Effector memory CD8-positive, alpha-beta T cell (primary cell): ENCODE measurements at regions not wholly inside any gene's neighbourhood (a gene's known extent, or its start where the extent isn't known, plus 50 kb on each side); places are given as distances from the start of the nearest gene placed in this dataset.

Experiments
- ATAC-seq: fragments of 150-1000 bp; cut with Tn5 transposase; replicated peaks from 2 replicates; pipeline ENCODE4 v1.10.0; 2021; ENCODE audit warnings: mild to moderate bottlenecking, moderate library complexity
- DNase-seq, 3 experiments: peaks; one replicate each; pipeline ENCODE4 v3.0.0; 2021
- H3K27ac Mint-ChIP-seq, 2 donors: one replicate each; pipeline ENCODE4 v1.8.0; 2022; ENCODE audit warnings: mild to moderate bottlenecking in 2 of 2, mixed read lengths in 2 of 2, moderate library complexity in 2 of 2
- H3K27me3 Mint-ChIP-seq, 2 donors: one replicate each; pipeline ENCODE4 v1.8.0; 2022; ENCODE audit warnings: mixed read lengths in 2 of 2
- H3K36me3 Mint-ChIP-seq: one replicate; pipeline ENCODE4 v1.8.0; 2022; ENCODE audit warnings: mild to moderate bottlenecking, moderate library complexity, mixed read lengths; ENCODE audit not compliant: insufficient read depth
- H3K4me1 Mint-ChIP-seq, 2 donors: one replicate each; pipeline ENCODE4 v1.8.0; 2022; ENCODE audit warnings: low read depth in 2 of 2, mixed read lengths in 2 of 2
- H3K4me3 Mint-ChIP-seq, 2 donors: one replicate each; pipeline ENCODE4 v1.8.0; 2022; ENCODE audit warnings: mild to moderate bottlenecking in 2 of 2, mixed read lengths in 2 of 2, moderate library complexity in 2 of 2
- H3K9me3 Mint-ChIP-seq, 2 donors: one replicate each; pipeline ENCODE4 v1.8.0; 2022; ENCODE audit warnings: mixed read lengths in 2 of 2

- Mint-ChIP-seq H3K27me3 (peaks cover 24 to 28% of the 10 kb centered on the region in 2 donors), H3K4me1 (no peaks in the 10 kb centered on the region), H3K9me3 (no peaks in the 10 kb centered on the region), H3K36me3 (no peaks in the 10 kb centered on the region), H3K27ac (no peak overlapping the region), H3K4me3 (no peak overlapping the region)
- DNase-seq (no peak), ATAC-seq (no peak)
Observed at GRCh38 chr1:222104097-222104496, 362.2 kb upstream of the DUSP10 start.

DNA sequence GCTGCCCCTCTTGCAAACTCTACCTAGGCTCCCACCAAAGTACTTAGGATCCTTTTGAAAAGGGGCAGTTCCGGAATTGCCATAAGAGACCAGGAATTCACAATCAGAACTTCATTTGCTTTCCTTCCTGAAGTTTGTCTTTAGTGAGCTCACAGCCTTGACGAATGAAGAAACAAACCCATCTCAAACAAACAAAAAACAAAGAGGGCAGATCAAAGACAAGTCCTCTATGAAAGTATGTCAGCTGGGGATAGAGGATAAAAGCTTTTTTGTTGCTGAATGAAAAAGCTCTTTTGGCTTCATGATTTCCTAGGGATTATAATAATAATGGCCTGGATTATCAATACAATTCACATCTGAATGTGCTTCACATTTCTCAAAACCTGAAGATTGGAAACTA is 357.9 kb upstream of the DUSP10 start:
- Mint-ChIP-seq H3K27me3 (peaks cover 12 to 24% of the 10 kb centered on the region in 2 donors), H3K9me3 (no peaks in the 10 kb centered on the region), H3K4me3 (no peak overlapping the region), H3K4me1 (no peaks in the 10 kb centered on the region), H3K27ac (no peak overlapping the region), H3K36me3 (no peaks in the 10 kb centered on the region)
- DNase-seq (no peak), ATAC-seq (no peak)

DNA sequence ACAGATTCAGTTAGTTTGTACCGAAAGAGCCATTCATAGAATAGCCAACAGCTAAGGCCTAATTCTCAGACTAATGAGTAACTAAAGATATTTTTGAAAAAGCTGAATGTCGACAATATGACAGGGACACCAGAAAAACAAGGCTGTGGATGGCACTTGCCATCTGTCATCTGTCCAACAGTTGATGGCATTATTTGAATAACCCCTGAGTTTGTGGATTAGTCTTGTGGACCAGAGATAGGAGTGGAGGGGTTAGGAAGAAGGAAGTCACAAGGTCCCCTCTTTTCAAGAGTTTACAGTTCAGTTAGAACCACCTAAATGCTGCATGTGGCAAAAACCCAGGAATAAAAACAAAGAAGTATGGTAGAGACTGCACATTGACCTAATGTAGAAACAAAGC is 356.5 kb upstream of the DUSP10 start:
- H3K27me3 Mint-ChIP-seq = peaks cover 3 to 16% of the 10 kb centered on the region in 2 donors
- ATAC-seq (no peak), DNase-seq (no peak)
- no peak overlapping the region for H3K27ac Mint-ChIP-seq
- H3K4me1 Mint-ChIP-seq = no peaks in the 10 kb centered on the region
- H3K9me3 Mint-ChIP-seq = no peaks in the 10 kb centered on the region
- H3K4me3 Mint-ChIP-seq = no peak overlapping the region
- no peaks in the 10 kb centered on the region for H3K36me3 Mint-ChIP-seq

DNA sequence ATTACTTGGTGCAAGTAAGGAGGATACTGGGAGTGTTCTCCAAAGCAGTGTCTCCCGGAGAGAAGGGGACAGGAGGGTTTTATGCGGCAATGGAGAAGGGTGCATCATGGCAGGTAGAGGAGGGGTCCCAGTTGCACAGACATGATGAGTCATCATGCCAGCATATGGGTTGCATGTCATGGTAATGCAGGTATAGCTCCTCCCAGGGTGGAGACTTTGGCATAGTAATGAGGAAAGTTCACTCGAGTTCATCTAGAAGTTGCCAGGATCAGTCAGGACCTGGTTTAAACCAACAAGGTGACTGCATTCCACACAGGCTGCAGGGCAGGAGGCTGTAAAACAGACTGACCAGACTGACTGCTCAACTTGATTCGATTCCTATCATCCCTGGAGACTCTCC is 355.7 kb upstream of the DUSP10 start:
- H3K4me1 Mint-ChIP-seq = no peaks in the 10 kb centered on the region
- no peak overlapping the region for H3K4me3 Mint-ChIP-seq

DNA sequence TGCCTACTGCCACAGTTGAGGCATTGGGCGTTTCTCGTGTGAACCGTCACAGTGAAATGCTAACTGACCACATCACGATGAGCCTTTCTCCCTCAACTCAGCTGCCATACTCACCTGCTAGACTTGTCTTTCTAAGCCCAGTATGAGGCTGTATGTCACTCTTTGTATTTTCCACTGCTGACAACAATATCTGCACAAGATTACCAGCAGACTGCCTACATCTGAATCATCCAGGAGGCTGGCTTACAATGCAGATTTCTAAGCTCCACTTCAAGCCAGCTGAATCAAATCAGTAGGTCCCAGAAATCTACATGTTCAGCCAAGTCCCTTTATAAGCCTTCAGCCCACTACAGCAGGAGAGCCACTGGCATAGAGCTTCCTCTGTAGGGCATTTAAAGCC is 355.0 kb upstream of the DUSP10 start:
- Mint-ChIP-seq H3K4me1 (no peaks in the 10 kb centered on the region), H3K9me3 (no peaks in the 10 kb centered on the region), H3K27ac (no peak overlapping the region), H3K4me3 (no peak overlapping the region), H3K27me3 (peaks cover 0 to 8% of the 10 kb centered on the region in 2 donors), H3K36me3 (no peaks in the 10 kb centered on the region)
- DNase-seq (no peak), ATAC-seq (no peak)

More for the DNA sequence above, 355.7 kb upstream of the DUSP10 start:
- Mint-ChIP-seq H3K9me3 (no peaks in the 10 kb centered on the region), H3K27me3 (peaks cover 0 to 14% of the 10 kb centered on the region in 2 donors), H3K36me3 (no peaks in the 10 kb centered on the region), H3K27ac (no peak overlapping the region)
- DNase-seq = no peak
- no peak for ATAC-seq

DNA sequence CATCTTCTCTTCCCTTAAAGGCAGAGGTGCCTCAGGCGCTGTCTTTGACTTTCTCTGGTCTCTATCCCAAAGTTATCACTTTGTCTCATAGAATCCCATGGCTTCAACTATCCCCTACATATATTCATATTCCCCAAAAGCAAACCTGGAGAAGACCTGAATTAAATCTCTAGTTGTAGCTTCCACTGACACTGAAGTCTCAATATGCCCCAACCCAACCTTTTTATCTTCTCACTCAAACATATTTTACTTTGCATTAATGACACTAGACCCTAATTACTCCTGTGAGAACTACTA is 354.5 kb upstream of the DUSP10 start:
- no peak for DNase-seq
- Mint-ChIP-seq H3K27ac (no peak overlapping the region), H3K4me1 (no peaks in the 10 kb centered on the region), H3K4me3 (no peak overlapping the region), H3K36me3 (no peaks in the 10 kb centered on the region), H3K27me3 (peaks cover 0 to 5% of the 10 kb centered on the region in 2 donors), H3K9me3 (no peaks in the 10 kb centered on the region)
- ATAC-seq = no peak

- Mint-ChIP-seq H3K4me3 (no peak overlapping the region), H3K27ac (no peak overlapping the region), H3K36me3 (no peaks in the 10 kb centered on the region), H3K4me1 (no peaks in the 10 kb centered on the region), H3K9me3 (no peaks in the 10 kb centered on the region), H3K27me3 (no peaks in the 10 kb centered on the region)
- ATAC-seq = peak; percentile 77
- DNase-seq = peak; percentile 52 to 55 (median 53)
Observed at GRCh38 chr1:222095606-222096475, 354.0 kb upstream of the DUSP10 start.

- DNase-seq = no peak
- no peak overlapping the region for H3K4me3 Mint-ChIP-seq
- H3K4me1 Mint-ChIP-seq = no peaks in the 10 kb centered on the region
- no peak overlapping the region for H3K27ac Mint-ChIP-seq
- H3K36me3 Mint-ChIP-seq = no peaks in the 10 kb centered on the region
- H3K27me3 Mint-ChIP-seq = peaks cover 5 to 15% of the 10 kb centered on the region in 2 donors
- no peak for ATAC-seq
- no peaks in the 10 kb centered on the region for H3K9me3 Mint-ChIP-seq
Observed at GRCh38 chr1:222093518-222093917, 351.6 kb upstream of the DUSP10 start.

DNA sequence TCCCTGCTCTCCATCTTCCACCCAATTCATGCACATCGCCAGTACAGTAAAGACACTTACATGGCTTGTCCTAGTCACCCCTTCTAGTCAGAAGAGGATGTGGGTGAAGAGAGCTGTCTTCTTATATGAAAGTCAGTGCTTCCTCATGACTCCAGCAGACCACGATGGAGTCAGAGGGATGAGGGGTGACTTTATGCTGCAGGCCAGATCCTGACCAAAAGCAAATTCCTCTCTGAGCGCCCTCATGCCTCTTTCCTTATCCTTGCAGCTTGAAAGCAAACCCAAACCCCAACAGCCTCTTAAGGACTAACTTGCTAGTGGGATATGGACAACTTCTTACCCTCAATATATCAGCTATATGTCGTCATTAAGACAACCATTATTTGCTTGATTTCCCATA is 348.2 kb upstream of the DUSP10 start:
- H3K9me3 Mint-ChIP-seq = no peaks in the 10 kb centered on the region
- H3K4me1 Mint-ChIP-seq = no peaks in the 10 kb centered on the region
- no peak overlapping the region for H3K27ac Mint-ChIP-seq
- no peak overlapping the region for H3K4me3 Mint-ChIP-seq
- ATAC-seq = no peak
- DNase-seq = no peak
- no peaks in the 10 kb centered on the region for H3K36me3 Mint-ChIP-seq
- H3K27me3 Mint-ChIP-seq = peaks cover 28 to 33% of the 10 kb centered on the region in 2 donors

DNA sequence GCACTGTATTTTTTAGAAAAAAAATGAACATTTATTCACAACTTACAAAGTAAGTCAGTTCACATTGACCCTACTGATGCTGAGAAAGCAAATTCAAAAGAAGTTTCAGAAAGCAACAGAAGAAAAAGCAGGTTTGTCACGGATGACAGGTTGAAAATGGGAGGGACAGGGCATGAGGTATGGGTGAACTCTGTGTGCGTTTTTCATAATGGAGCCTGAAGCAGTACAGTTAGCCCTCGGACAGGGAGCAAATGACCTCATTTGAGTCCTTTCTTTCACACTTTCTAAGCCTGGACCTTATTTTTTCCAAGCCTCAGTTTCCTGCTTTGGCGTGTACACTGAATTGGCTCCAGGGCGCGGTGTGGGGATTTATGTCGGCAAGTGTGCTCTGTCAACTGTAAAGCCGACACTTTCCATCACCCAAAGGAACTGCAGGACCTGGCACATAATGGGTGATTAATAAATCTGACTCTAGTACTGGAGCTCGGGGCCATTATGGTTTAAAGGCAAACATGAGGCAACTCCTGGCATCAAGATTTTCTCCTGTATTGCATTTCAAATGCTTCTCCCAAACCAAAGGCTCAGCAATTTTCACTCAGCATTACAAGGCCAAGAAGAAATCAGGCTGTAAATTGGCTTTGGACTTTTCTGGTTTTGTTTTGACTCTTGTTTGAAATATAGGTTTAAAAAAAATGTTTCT is 345.5 kb upstream of the DUSP10 start:
- H3K4me3 Mint-ChIP-seq = no peak overlapping the region
- peaks cover 2% of the 10 kb centered on the region for H3K36me3 Mint-ChIP-seq
- H3K27me3 Mint-ChIP-seq = peaks cover 33 to 38% of the 10 kb centered on the region in 2 donors
- H3K9me3 Mint-ChIP-seq = no peaks in the 10 kb centered on the region
- ATAC-seq (no peak), DNase-seq (no peak)
- no peaks in the 10 kb centered on the region for H3K4me1 Mint-ChIP-seq
- H3K27ac Mint-ChIP-seq = no peak overlapping the region

DNA sequence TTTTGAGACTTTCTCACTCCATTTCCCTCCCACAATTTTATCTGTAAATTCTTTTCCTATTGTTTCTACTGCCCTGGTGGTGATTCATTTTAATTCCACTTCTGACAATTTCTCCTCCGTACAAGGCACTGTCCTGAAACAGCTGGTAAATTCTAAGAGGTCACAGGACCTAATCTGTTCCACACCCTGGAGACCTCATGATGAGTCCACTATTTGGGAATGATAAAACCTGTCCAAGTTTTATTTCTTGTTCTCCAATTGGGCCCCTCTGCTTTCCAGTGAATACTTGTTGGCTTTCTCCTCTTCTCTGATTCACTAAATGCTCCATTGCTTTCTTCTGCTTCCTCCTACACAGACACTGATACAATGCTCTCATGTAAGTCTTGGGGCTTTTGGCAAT is 343.1 kb upstream of the DUSP10 start:
- DNase-seq (no peak), ATAC-seq (no peak)
- Mint-ChIP-seq H3K4me3 (no peak overlapping the region), H3K27me3 (peaks cover 33 to 34% of the 10 kb centered on the region in 2 donors), H3K4me1 (no peaks in the 10 kb centered on the region), H3K9me3 (no peaks in the 10 kb centered on the region), H3K36me3 (peaks cover 5% of the 10 kb centered on the region), H3K27ac (no peak overlapping the region)

- DNase-seq (no peak), ATAC-seq (no peak)
- Mint-ChIP-seq H3K9me3 (no peaks in the 10 kb centered on the region), H3K36me3 (peaks cover 5% of the 10 kb centered on the region), H3K27ac (no peak overlapping the region), H3K27me3 (peaks cover 24 to 30% of the 10 kb centered on the region in 2 donors), H3K4me3 (no peak overlapping the region), H3K4me1 (no peaks in the 10 kb centered on the region)
Observed at GRCh38 chr1:222084048-222084447, 342.2 kb upstream of the DUSP10 start.

DNA sequence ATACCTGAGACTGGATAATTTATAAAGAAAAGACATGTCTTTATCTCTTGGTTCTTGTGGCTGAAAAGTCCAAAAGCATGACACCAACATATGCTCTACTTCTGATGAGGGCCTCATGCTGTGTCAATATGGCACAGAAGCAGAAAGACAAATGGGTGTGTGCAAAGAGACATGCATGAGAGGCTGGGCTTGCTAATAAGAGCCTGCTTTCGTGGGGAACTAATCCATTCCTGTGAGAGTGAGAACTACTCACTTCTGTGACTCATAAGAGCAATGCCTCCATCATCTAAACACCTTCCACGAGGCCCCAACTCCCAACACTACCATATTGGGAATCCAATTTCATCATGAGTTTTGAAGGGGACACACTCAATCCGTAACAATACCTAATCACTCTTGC is 340.0 kb upstream of the DUSP10 start:
- H3K9me3 Mint-ChIP-seq = no peaks in the 10 kb centered on the region
- peaks cover 16 to 22% of the 10 kb centered on the region in 2 donors for H3K27me3 Mint-ChIP-seq
- no peak overlapping the region for H3K27ac Mint-ChIP-seq
- peaks cover 5% of the 10 kb centered on the region for H3K36me3 Mint-ChIP-seq
- H3K4me3 Mint-ChIP-seq = no peak overlapping the region
- no peaks in the 10 kb centered on the region for H3K4me1 Mint-ChIP-seq
- no peak for DNase-seq
- ATAC-seq = no peak

DNA sequence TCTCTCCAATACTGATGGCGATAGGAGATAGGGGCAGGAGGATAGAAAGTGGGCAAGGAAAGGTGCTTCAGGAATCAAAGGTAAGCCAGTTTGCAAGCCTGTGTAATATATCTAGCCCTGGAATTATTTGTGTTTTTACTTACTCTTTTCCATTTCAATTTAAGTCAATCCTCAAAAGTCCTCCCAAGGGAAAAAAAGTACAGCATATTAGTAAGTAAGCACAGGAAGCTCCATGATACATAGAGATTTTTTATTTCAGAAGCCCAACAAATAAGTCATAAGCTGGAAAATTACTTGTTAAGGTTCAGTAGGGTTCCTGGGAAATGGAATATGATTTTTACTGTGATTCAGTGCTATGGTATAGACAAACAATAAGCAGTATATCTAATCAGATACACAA is 337.7 kb upstream of the DUSP10 start:
- no peak overlapping the region for H3K27ac Mint-ChIP-seq
- ATAC-seq (no peak), DNase-seq (no peak)
- H3K36me3 Mint-ChIP-seq = peaks cover 5% of the 10 kb centered on the region
- peaks cover 6% of the 10 kb centered on the region in 2 donors for H3K27me3 Mint-ChIP-seq
- H3K4me1 Mint-ChIP-seq = no peaks in the 10 kb centered on the region
- no peaks in the 10 kb centered on the region for H3K9me3 Mint-ChIP-seq
- H3K4me3 Mint-ChIP-seq = no peak overlapping the region
